ENCODE measurements at regions not wholly inside any gene's neighbourhood (a gene's known extent, or its start where the extent isn't known, plus 50 kb on each side); places are given as distances from the start of the nearest gene placed in this dataset.
A peak's percentile ranks its signal among the peaks of the same experiment; 100 is the strongest.

GRCh38 chr4:123042095-123042494, 119.7 kb upstream of the NUDT6 start:
- H3K4me1 Mint-ChIP-seq: peaks cover 0 to 8% (median 4%) of the 10 kb centered on the region in 4 donors
- H3K27me3 Mint-ChIP-seq: no peaks in the 10 kb centered on the region
- no peak overlapping the region for H3K27ac ChIP-seq (ENCODE audit: low read depth, low read length)
- H3K27ac Mint-ChIP-seq: no peak overlapping the region
- no peak overlapping the region for H3K4me3 Mint-ChIP-seq
- no peaks in the 10 kb centered on the region for H3K27me3 ChIP-seq (ENCODE audit: insufficient read depth, low read length)
- POLR2A ChIA-PET (ENCODE audit: partially characterized antibody): no interaction called here
- H3K4me1 ChIP-seq (ENCODE audit: insufficient read depth, low read length): no peaks in the 10 kb centered on the region
- peaks cover 0 to 5% of the 10 kb centered on the region in 2 donors for H3K9me3 ChIP-seq (ENCODE audit: control insufficient read depth in 1 of 2, low read length in 2 of 2)
- H3K36me3 ChIP-seq (ENCODE audit: insufficient read depth, low read length): no peaks in the 10 kb centered on the region
- H3K4me3 ChIP-seq (ENCODE audit: low read length in 2 of 2): no peak overlapping the region
- no peak for DNase-seq
- H3K9me3 Mint-ChIP-seq: peaks cover 0 to 54% (median 38%) of the 10 kb centered on the region in 8 donors
- intact Hi-C loops (cut with micrococcal nuclease): no loop called here
- H3K36me3 Mint-ChIP-seq: peaks cover 62 to 74% of the 10 kb centered on the region in 2 donors
- CTCF ChIA-PET (ENCODE audit: partially characterized antibody): no interaction called here

- H3K9me3 ChIP-seq (ENCODE audit: control insufficient read depth in 1 of 2, low read length in 2 of 2): peaks cover 0 to 5% of the 10 kb centered on the region in 2 donors
- no peak overlapping the region for H3K27ac Mint-ChIP-seq
- no peaks in the 10 kb centered on the region for H3K4me1 ChIP-seq (ENCODE audit: insufficient read depth, low read length)
- H3K27ac ChIP-seq (ENCODE audit: low read depth, low read length): no peak overlapping the region
- H3K9me3 Mint-ChIP-seq: peaks cover 4 to 62% (median 44%) of the 10 kb centered on the region in 8 donors
- H3K4me3 ChIP-seq (ENCODE audit: low read length in 2 of 2): no peak overlapping the region
- CTCF ChIA-PET (ENCODE audit: partially characterized antibody): interaction anchor here (0.9 kb wide), 1 partner anchor 35 kb away, joined by 3 read pairs; no protein-coding TSS in a partner anchor
- no peaks in the 10 kb centered on the region for H3K27me3 ChIP-seq (ENCODE audit: insufficient read depth, low read length)
- H3K36me3 ChIP-seq (ENCODE audit: insufficient read depth, low read length): no peaks in the 10 kb centered on the region
- no peak overlapping the region for H3K4me3 Mint-ChIP-seq
- H3K27me3 Mint-ChIP-seq: no peaks in the 10 kb centered on the region
- POLR2A ChIA-PET (ENCODE audit: partially characterized antibody): no interaction called here
- peaks cover 67 to 82% of the 10 kb centered on the region in 2 donors for H3K36me3 Mint-ChIP-seq
- intact Hi-C loops (cut with micrococcal nuclease): no loop called here
- H3K4me1 Mint-ChIP-seq: peaks cover 2 to 8% (median 5%) of the 10 kb centered on the region in 4 donors
- no peak for DNase-seq
Measured at GRCh38 chr4:123043013-123043412, 120.6 kb upstream of the NUDT6 start.

- H3K27me3 ChIP-seq (ENCODE audit: insufficient read depth, low read length): no peaks in the 10 kb centered on the region
- no peak overlapping the region for H3K27ac ChIP-seq (ENCODE audit: low read depth, low read length)
- peak overlapping the region in 1 of 8 donors; percentile 29 for H3K4me3 Mint-ChIP-seq
- H3K36me3 Mint-ChIP-seq: peaks cover 69 to 85% of the 10 kb centered on the region in 2 donors
- no peaks in the 10 kb centered on the region for H3K4me1 ChIP-seq (ENCODE audit: insufficient read depth, low read length)
- intact Hi-C loops (cut with micrococcal nuclease): no loop called here
- peak overlapping the region in 1 of 7 donors; percentile 6 for H3K27ac Mint-ChIP-seq
- ChIA-PET CTCF (ENCODE audit: partially characterized antibody) (no interaction called here), POLR2A (ENCODE audit: partially characterized antibody) (no interaction called here)
- peaks cover 0 to 5% of the 10 kb centered on the region in 2 donors for H3K9me3 ChIP-seq (ENCODE audit: control insufficient read depth in 1 of 2, low read length in 2 of 2)
- no peaks in the 10 kb centered on the region for H3K27me3 Mint-ChIP-seq
- H3K4me3 ChIP-seq (ENCODE audit: low read length in 2 of 2): no peak overlapping the region
- H3K4me1 Mint-ChIP-seq: peaks cover 2 to 12% (median 8%) of the 10 kb centered on the region in 4 donors
- no peaks in the 10 kb centered on the region for H3K36me3 ChIP-seq (ENCODE audit: insufficient read depth, low read length)
- no peak for DNase-seq
- H3K9me3 Mint-ChIP-seq: peaks cover 4 to 71% (median 53%) of the 10 kb centered on the region in 8 donors
Measured at GRCh38 chr4:123043793-123044425, 121.5 kb upstream of the NUDT6 start.

GRCh38 chr4:123046096-123046495, 123.7 kb upstream of the NUDT6 start:
- intact Hi-C loops (cut with micrococcal nuclease): no loop called here
- no peaks in the 10 kb centered on the region for H3K27me3 Mint-ChIP-seq
- peaks cover 4 to 21% (median 11%) of the 10 kb centered on the region in 4 donors for H3K4me1 Mint-ChIP-seq
- Histone ChIP-seq H3K4me1 (ENCODE audit: insufficient read depth, low read length) (no peaks in the 10 kb centered on the region), H3K27ac (ENCODE audit: low read depth, low read length) (no peak overlapping the region), H3K27me3 (ENCODE audit: insufficient read depth, low read length) (no peaks in the 10 kb centered on the region), H3K4me3 (ENCODE audit: low read length in 2 of 2) (no peak overlapping the region), H3K9me3 (ENCODE audit: control insufficient read depth in 1 of 2, low read length in 2 of 2) (peaks cover 0 to 5% of the 10 kb centered on the region in 2 donors), H3K36me3 (ENCODE audit: insufficient read depth, low read length) (no peaks in the 10 kb centered on the region)
- POLR2A ChIA-PET (ENCODE audit: partially characterized antibody): no interaction called here
- H3K36me3 Mint-ChIP-seq: peaks cover 66 to 86% of the 10 kb centered on the region in 2 donors
- no peak for DNase-seq
- H3K4me3 Mint-ChIP-seq: no peak overlapping the region
- CTCF ChIA-PET (ENCODE audit: partially characterized antibody): no interaction called here
- peaks cover 6 to 93% (median 69%) of the 10 kb centered on the region in 8 donors for H3K9me3 Mint-ChIP-seq
- H3K27ac Mint-ChIP-seq: peak overlapping the region in 1 of 7 donors; percentile 35

GRCh38 chr4:123050018-123050417, 127.6 kb upstream of the NUDT6 start:
- Mint-ChIP-seq H3K27me3 (no peaks in the 10 kb centered on the region), H3K4me3 (no peak overlapping the region), H3K9me3 (peaks cover 6 to 81% (median 59%) of the 10 kb centered on the region in 8 donors), H3K4me1 (peaks cover 4 to 20% (median 11%) of the 10 kb centered on the region in 4 donors), H3K36me3 (peaks cover 60 to 86% of the 10 kb centered on the region in 2 donors), H3K27ac (peak overlapping the region in 1 of 7 donors; percentile 37)
- no peaks in the 10 kb centered on the region for H3K4me1 ChIP-seq (ENCODE audit: insufficient read depth, low read length)
- CTCF ChIA-PET (ENCODE audit: partially characterized antibody): no interaction called here
- H3K36me3 ChIP-seq (ENCODE audit: insufficient read depth, low read length): no peaks in the 10 kb centered on the region
- DNase-seq: no peak
- intact Hi-C loops (cut with micrococcal nuclease): no loop called here
- H3K4me3 ChIP-seq (ENCODE audit: low read length in 2 of 2): no peak overlapping the region
- H3K27ac ChIP-seq (ENCODE audit: low read depth, low read length): no peak overlapping the region
- H3K27me3 ChIP-seq (ENCODE audit: insufficient read depth, low read length): no peaks in the 10 kb centered on the region
- POLR2A ChIA-PET (ENCODE audit: partially characterized antibody): no interaction called here
- peaks cover 0 to 13% of the 10 kb centered on the region in 2 donors for H3K9me3 ChIP-seq (ENCODE audit: control insufficient read depth in 1 of 2, low read length in 2 of 2)

GRCh38 chr4:123052007-123052406, 129.6 kb upstream of the NUDT6 start:
- peaks cover 58 to 86% of the 10 kb centered on the region in 2 donors for H3K36me3 Mint-ChIP-seq
- Histone ChIP-seq H3K4me3 (ENCODE audit: low read length in 2 of 2) (no peak overlapping the region), H3K9me3 (ENCODE audit: control insufficient read depth in 1 of 2, low read length in 2 of 2) (peaks cover 0 to 13% of the 10 kb centered on the region in 2 donors), H3K36me3 (ENCODE audit: insufficient read depth, low read length) (no peaks in the 10 kb centered on the region), H3K27ac (ENCODE audit: low read depth, low read length) (no peak overlapping the region), H3K27me3 (ENCODE audit: insufficient read depth, low read length) (no peaks in the 10 kb centered on the region), H3K4me1 (ENCODE audit: insufficient read depth, low read length) (no peaks in the 10 kb centered on the region)
- H3K27ac Mint-ChIP-seq: no peak overlapping the region
- peaks cover 4 to 20% (median 9%) of the 10 kb centered on the region in 4 donors for H3K4me1 Mint-ChIP-seq
- H3K4me3 Mint-ChIP-seq: peak overlapping the region in 1 of 8 donors; percentile 63
- intact Hi-C loops (cut with micrococcal nuclease): no loop called here
- POLR2A ChIA-PET (ENCODE audit: partially characterized antibody): no interaction called here
- H3K9me3 Mint-ChIP-seq: peaks cover 6 to 64% (median 48%) of the 10 kb centered on the region in 8 donors
- H3K27me3 Mint-ChIP-seq: no peaks in the 10 kb centered on the region
- CTCF ChIA-PET (ENCODE audit: partially characterized antibody): no interaction called here
- DNase-seq: no peak

GRCh38 chr4:123055943-123056342, 133.5 kb upstream of the NUDT6 start:
- CTCF ChIA-PET (ENCODE audit: partially characterized antibody): no interaction called here
- H3K27ac Mint-ChIP-seq: no peak overlapping the region
- no peak overlapping the region for H3K27ac ChIP-seq (ENCODE audit: low read depth, low read length)
- H3K36me3 Mint-ChIP-seq: peaks cover 52 to 83% of the 10 kb centered on the region in 2 donors
- POLR2A ChIA-PET (ENCODE audit: partially characterized antibody): no interaction called here
- H3K4me3 ChIP-seq (ENCODE audit: low read length in 2 of 2): no peak overlapping the region
- intact Hi-C loops (cut with micrococcal nuclease): no loop called here
- no peak overlapping the region for H3K4me3 Mint-ChIP-seq
- H3K27me3 ChIP-seq (ENCODE audit: insufficient read depth, low read length): no peaks in the 10 kb centered on the region
- peaks cover 0 to 6% (median 3%) of the 10 kb centered on the region in 4 donors for H3K4me1 Mint-ChIP-seq
- no peaks in the 10 kb centered on the region for H3K4me1 ChIP-seq (ENCODE audit: insufficient read depth, low read length)
- no peaks in the 10 kb centered on the region for H3K36me3 ChIP-seq (ENCODE audit: insufficient read depth, low read length)
- peaks cover 0 to 13% of the 10 kb centered on the region in 2 donors for H3K9me3 ChIP-seq (ENCODE audit: control insufficient read depth in 1 of 2, low read length in 2 of 2)
- H3K27me3 Mint-ChIP-seq: no peaks in the 10 kb centered on the region
- H3K9me3 Mint-ChIP-seq: peaks cover 0 to 34% (median 19%) of the 10 kb centered on the region in 8 donors
- no peak for DNase-seq

Data from CD4-positive, alpha-beta memory T cell (primary cell).